RWPE2 (cell line): ENCODE measurements at regions not wholly inside any gene's neighbourhood (a gene's known extent, or its start where the extent isn't known, plus 50 kb on each side); places are given as distances from the start of the nearest gene placed in this dataset.
"Not testable (repeated sequence)": the region's sequence is repeated elsewhere in the genome, so short reads cannot be mapped to it uniquely, and the experiment has no call there.

ENCODE experiments used
- ATAC-seq: fragments of 200-7000 bp; cut with Tn5 transposase; 3 replicates; pipeline ENCODE4 v1.9.1; 2021; ENCODE audit warnings: low read depth
- DNase-seq: peaks from one replicate; pipeline ENCODE4 v3.0.0-alpha.2; 2020; ENCODE audit warnings: low spot score
- H3K27ac ChIP-seq: fragments of 450-650 bp; 2 replicates; pipeline ENCODE4 v1.5.1; 2017; ENCODE audit warnings: mild to moderate bottlenecking; ENCODE audit not compliant: poor library complexity, severe bottlenecking
- H3K27me3 ChIP-seq: fragments of 250-450 bp; sonication (Bioruptor Pico); 2 replicates; pipeline ENCODE4 v1.5.1; 2021; ENCODE audit warnings: mild to moderate bottlenecking, moderate library complexity; ENCODE audit not compliant: insufficient read depth, poor library complexity, severe bottlenecking
- H3K36me3 ChIP-seq: fragments of 250-450 bp; sonication (Bioruptor Pico); 2 replicates; pipeline ENCODE4 v1.5.1; 2020; ENCODE audit warnings: low read depth, mild to moderate bottlenecking, moderate library complexity
- H3K4me1 ChIP-seq: fragments of 250-450 bp; sonication (Bioruptor Pico); 2 replicates; pipeline ENCODE4 v1.5.1; 2021; ENCODE audit warnings: mild to moderate bottlenecking, moderate library complexity; ENCODE audit not compliant: insufficient read depth, poor library complexity, severe bottlenecking
- H3K4me3 ChIP-seq: fragments of 250-450 bp; sonication (Bioruptor Pico); 2 replicates; pipeline ENCODE4 v1.5.1; 2021; ENCODE audit warnings: mild to moderate bottlenecking, moderate library complexity; ENCODE audit not compliant: severe bottlenecking
- H3K9me3 ChIP-seq: fragments of 250-450 bp; sonication (Bioruptor Pico); 2 replicates; pipeline ENCODE4 v1.5.1; 2021; ENCODE audit warnings: mild to moderate bottlenecking, moderate library complexity; ENCODE audit not compliant: severe bottlenecking
- TF ChIP-seq, protein P1 (sequence below): fragments of 450-650 bp; IDR thresholded peaks from one replicate; pipeline ENCODE4 v1.5.1; 2017; ENCODE audit warnings: mild to moderate bottlenecking, moderate library complexity; ENCODE audit not compliant: poor library complexity, severe bottlenecking

- no peaks in the 10 kb centered on the region for H3K4me1 ChIP-seq
- H3K36me3 ChIP-seq = no peaks in the 10 kb centered on the region
- TF ChIP-seq, protein P1, sequence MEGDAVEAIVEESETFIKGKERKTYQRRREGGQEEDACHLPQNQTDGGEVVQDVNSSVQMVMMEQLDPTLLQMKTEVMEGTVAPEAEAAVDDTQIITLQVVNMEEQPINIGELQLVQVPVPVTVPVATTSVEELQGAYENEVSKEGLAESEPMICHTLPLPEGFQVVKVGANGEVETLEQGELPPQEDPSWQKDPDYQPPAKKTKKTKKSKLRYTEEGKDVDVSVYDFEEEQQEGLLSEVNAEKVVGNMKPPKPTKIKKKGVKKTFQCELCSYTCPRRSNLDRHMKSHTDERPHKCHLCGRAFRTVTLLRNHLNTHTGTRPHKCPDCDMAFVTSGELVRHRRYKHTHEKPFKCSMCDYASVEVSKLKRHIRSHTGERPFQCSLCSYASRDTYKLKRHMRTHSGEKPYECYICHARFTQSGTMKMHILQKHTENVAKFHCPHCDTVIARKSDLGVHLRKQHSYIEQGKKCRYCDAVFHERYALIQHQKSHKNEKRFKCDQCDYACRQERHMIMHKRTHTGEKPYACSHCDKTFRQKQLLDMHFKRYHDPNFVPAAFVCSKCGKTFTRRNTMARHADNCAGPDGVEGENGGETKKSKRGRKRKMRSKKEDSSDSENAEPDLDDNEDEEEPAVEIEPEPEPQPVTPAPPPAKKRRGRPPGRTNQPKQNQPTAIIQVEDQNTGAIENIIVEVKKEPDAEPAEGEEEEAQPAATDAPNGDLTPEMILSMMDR = no peak
- H3K9me3 ChIP-seq = no peaks in the 10 kb centered on the region
- DNase-seq (no peak), ATAC-seq (no peak)
- no peak overlapping the region for H3K4me3 ChIP-seq
- no peaks in the 10 kb centered on the region for H3K27me3 ChIP-seq
- no peak overlapping the region for H3K27ac ChIP-seq
These were observed 282.5 kb downstream of the KLHL13 start for GRCh38 chrX:117834076-117834475.

GRCh38 chrX:117821472-117821871 is 295.1 kb downstream of the KLHL13 start:
- not testable (repeated sequence) for DNase-seq, ATAC-seq, H3K4me3 ChIP-seq, H3K36me3 ChIP-seq, H3K27me3 ChIP-seq, H3K27ac ChIP-seq, H3K9me3 ChIP-seq, H3K4me1 ChIP-seq

- H3K4me1 ChIP-seq = no peaks in the 10 kb centered on the region
- DNase-seq (no peak), ATAC-seq (no peak)
- H3K9me3 ChIP-seq = no peaks in the 10 kb centered on the region
- no peak overlapping the region for H3K4me3 ChIP-seq
- no peak overlapping the region for H3K27ac ChIP-seq
- H3K27me3 ChIP-seq = no peaks in the 10 kb centered on the region
- H3K36me3 ChIP-seq = no peaks in the 10 kb centered on the region
- TF ChIP-seq, protein P1 = no peak
These were observed 308.2 kb downstream of the KLHL13 start for GRCh38 chrX:117808426-117808825.

GRCh38 chrX:117803463-117803862 is 313.1 kb downstream of the KLHL13 start:
- Histone ChIP-seq H3K27me3 (no peaks in the 10 kb centered on the region), H3K4me1 (no peaks in the 10 kb centered on the region), H3K27ac (no peak overlapping the region), H3K9me3 (no peaks in the 10 kb centered on the region), H3K36me3 (no peaks in the 10 kb centered on the region), H3K4me3 (no peak overlapping the region)
- TF ChIP-seq, protein P1 = no peak
- DNase-seq = no peak
- ATAC-seq = no peak

DNA sequence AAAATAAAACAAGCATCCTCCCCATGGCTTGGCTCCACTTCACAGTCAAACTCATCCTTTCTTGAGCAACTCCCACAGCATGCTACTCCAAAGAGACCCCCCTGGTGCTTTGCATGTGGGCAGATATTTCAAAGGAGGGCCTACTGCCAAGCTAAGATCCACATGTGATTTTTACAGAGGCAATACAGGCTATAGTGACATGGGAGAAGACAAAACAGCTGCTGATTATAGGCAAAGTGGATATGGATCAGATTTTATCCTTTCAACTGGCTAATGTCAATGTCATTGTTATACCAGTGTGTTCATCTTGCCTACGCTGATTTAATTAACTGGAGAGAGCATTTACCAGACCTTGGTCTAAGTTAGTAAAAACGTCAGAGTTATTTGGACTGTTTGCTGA is 328.3 kb downstream of the KLHL13 start:
- no peaks in the 10 kb centered on the region for H3K27me3 ChIP-seq
- H3K36me3 ChIP-seq = no peaks in the 10 kb centered on the region
- H3K4me3 ChIP-seq = no peak overlapping the region
- ATAC-seq = no peak
- H3K27ac ChIP-seq = no peak overlapping the region
- no peaks in the 10 kb centered on the region for H3K9me3 ChIP-seq
- DNase-seq = no peak
- TF ChIP-seq, protein P1 = no peak
- H3K4me1 ChIP-seq = no peaks in the 10 kb centered on the region
